SK-N-SH (cell line): ENCODE measurements at regions not wholly inside any gene's neighbourhood (a gene's known extent, or its start where the extent isn't known, plus 50 kb on each side); places are given as distances from the start of the nearest gene placed in this dataset.

Experiments
- RXRA ChIP-seq: IDR thresholded peaks from 2 replicates; pipeline ENCODE4 v1.4.0; 2012; ENCODE audit warnings: low read depth, mild to moderate bottlenecking, borderline replicate concordance
- YY1 ChIP-seq: IDR thresholded peaks from 2 replicates; pipeline ENCODE4 v1.4.0; 2012; ENCODE audit warnings: low read depth, mild to moderate bottlenecking

GRCh38 chr20:50252701-50253100, 62.1 kb downstream of the CEBPB start:
- TF ChIP-seq RXRA: no peak
- no peak for TF ChIP-seq YY1
